Mesothelial cell of epicardium (in vitro differentiated cells): ENCODE measurements at regions not wholly inside any gene's neighbourhood (a gene's known extent, or its start where the extent isn't known, plus 50 kb on each side); places are given as distances from the start of the nearest gene placed in this dataset.

ENCODE experiments used
- DNase-seq, 2 experiments: peaks; one replicate each; pipeline ENCODE4 v3.0.0; 2021; ENCODE audit warnings: low spot score in 2 of 2; ENCODE audit not compliant: unreplicated experiment in 2 of 2
- H3K27ac Mint-ChIP-seq: 2 replicates; pipeline ENCODE4 v1.8.0; 2021; ENCODE audit warnings: mixed read lengths
- H3K27me3 Mint-ChIP-seq: 2 replicates; pipeline ENCODE4 v1.8.0; 2021; ENCODE audit warnings: low read depth, mixed read lengths
- H3K36me3 Mint-ChIP-seq: 2 replicates; pipeline ENCODE4 v1.8.0; 2021; ENCODE audit warnings: mixed read lengths
- H3K4me1 Mint-ChIP-seq: 2 replicates; pipeline ENCODE4 v1.8.0; 2021; ENCODE audit warnings: mixed read lengths
- H3K4me3 Mint-ChIP-seq: 2 replicates; pipeline ENCODE4 v1.8.0; 2021; ENCODE audit warnings: mild to moderate bottlenecking, moderate library complexity, mixed read lengths
- H3K9me3 Mint-ChIP-seq: 2 replicates; pipeline ENCODE4 v1.8.0; 2021; ENCODE audit warnings: mixed read lengths
- TF ChIP-seq, protein P1 (sequence below): fragments of 200-600 bp; sonication (generic); IDR thresholded peaks from one replicate; pipeline ENCODE4 v1.5.0; 2021; ENCODE audit warnings: antibody characterized with exemption; ENCODE audit not compliant: unreplicated experiment

DNA sequence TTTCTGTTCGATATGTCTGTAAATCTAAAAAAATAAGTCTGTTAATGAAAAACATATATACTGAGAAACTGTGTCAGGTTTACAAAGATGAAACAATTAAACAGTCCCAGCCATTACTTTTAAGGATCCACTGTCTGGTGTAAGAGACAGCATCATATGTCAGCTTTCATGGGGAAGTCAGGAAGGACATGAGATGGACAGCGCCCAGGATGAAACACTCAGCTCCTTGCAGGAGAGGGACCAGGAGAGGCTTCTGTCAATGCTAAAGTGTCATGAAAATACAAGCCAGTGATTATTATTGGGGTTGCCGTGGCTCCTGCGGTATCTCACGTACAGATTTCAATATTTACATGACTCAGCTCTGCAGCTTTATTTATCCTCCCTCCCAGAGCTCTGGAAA lies 1524.6 kb downstream of the TBC1D22A start:
- H3K4me3 Mint-ChIP-seq = no peak overlapping the region
- H3K36me3 Mint-ChIP-seq = no peaks in the 10 kb centered on the region
- DNase-seq = no peak
- H3K27me3 Mint-ChIP-seq = peaks cover 20% of the 10 kb centered on the region
- H3K27ac Mint-ChIP-seq = no peak overlapping the region
- no peaks in the 10 kb centered on the region for H3K4me1 Mint-ChIP-seq
- no peaks in the 10 kb centered on the region for H3K9me3 Mint-ChIP-seq
- TF ChIP-seq, protein P1, sequence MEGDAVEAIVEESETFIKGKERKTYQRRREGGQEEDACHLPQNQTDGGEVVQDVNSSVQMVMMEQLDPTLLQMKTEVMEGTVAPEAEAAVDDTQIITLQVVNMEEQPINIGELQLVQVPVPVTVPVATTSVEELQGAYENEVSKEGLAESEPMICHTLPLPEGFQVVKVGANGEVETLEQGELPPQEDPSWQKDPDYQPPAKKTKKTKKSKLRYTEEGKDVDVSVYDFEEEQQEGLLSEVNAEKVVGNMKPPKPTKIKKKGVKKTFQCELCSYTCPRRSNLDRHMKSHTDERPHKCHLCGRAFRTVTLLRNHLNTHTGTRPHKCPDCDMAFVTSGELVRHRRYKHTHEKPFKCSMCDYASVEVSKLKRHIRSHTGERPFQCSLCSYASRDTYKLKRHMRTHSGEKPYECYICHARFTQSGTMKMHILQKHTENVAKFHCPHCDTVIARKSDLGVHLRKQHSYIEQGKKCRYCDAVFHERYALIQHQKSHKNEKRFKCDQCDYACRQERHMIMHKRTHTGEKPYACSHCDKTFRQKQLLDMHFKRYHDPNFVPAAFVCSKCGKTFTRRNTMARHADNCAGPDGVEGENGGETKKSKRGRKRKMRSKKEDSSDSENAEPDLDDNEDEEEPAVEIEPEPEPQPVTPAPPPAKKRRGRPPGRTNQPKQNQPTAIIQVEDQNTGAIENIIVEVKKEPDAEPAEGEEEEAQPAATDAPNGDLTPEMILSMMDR = no peak

DNA sequence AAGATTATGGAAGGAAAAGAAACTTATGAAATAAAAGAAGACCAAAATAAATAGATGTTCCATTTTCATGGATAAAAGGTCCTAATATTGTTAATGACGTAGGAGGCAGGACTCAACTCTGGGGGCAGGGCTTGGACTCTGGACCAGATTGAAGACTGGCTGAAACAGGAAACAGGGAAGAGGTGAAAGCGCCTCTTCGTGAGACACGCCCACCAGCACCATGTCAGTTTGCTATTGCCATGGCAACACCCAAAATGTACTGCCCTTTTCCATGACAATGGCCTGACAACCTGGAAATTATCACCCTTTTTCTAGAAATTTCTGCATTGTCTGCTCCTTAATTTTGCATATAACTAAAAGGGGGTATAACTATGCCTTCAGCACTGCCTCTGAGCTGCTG lies 1522.2 kb downstream of the TBC1D22A start:
- TF ChIP-seq, protein P1 = no peak
- Mint-ChIP-seq H3K9me3 (peaks cover 14% of the 10 kb centered on the region), H3K36me3 (no peaks in the 10 kb centered on the region), H3K27ac (no peak overlapping the region), H3K27me3 (peaks cover 27% of the 10 kb centered on the region), H3K4me3 (no peak overlapping the region), H3K4me1 (no peaks in the 10 kb centered on the region)
- no peak for DNase-seq

- TF ChIP-seq, protein P1 = no peak
- H3K27me3 Mint-ChIP-seq = peaks cover 26% of the 10 kb centered on the region
- H3K9me3 Mint-ChIP-seq = peaks cover 14% of the 10 kb centered on the region
- peaks cover 10% of the 10 kb centered on the region for H3K4me1 Mint-ChIP-seq
- no peak overlapping the region for H3K4me3 Mint-ChIP-seq
- no peaks in the 10 kb centered on the region for H3K36me3 Mint-ChIP-seq
- no peak for DNase-seq
- no peak overlapping the region for H3K27ac Mint-ChIP-seq
Observed at GRCh38 chr22:48282804-48283203, 1520.4 kb downstream of the TBC1D22A start.

DNA sequence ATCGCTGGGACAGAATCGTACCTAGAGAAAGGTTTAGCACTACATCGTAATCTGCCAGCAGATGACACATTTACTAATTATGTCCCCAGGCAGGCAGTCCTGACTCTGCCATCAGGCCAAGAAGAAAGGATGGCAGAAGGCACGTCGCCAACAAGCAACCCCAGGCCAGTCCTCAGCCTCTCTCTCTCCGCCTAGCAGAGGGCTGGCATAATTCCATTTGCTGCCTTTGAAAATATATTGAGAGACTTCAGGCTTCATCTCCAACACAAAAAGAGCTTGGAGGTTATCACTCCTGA lies 1517.0 kb downstream of the TBC1D22A start:
- DNase-seq = no peak
- Mint-ChIP-seq H3K27me3 (peaks cover 11% of the 10 kb centered on the region), H3K9me3 (peaks cover 14% of the 10 kb centered on the region), H3K27ac (no peak overlapping the region), H3K4me3 (no peak overlapping the region), H3K4me1 (peaks cover 13% of the 10 kb centered on the region), H3K36me3 (no peaks in the 10 kb centered on the region)
- TF ChIP-seq, protein P1 = no peak

GRCh38 chr22:48278620-48279460 lies 1516.4 kb downstream of the TBC1D22A start:
- peaks cover 14% of the 10 kb centered on the region for H3K9me3 Mint-ChIP-seq
- no peaks in the 10 kb centered on the region for H3K36me3 Mint-ChIP-seq
- peaks cover 13% of the 10 kb centered on the region for H3K4me1 Mint-ChIP-seq
- no peak overlapping the region for H3K4me3 Mint-ChIP-seq
- H3K27me3 Mint-ChIP-seq = peaks cover 11% of the 10 kb centered on the region
- DNase-seq = peak in 1 of 2 experiments; percentile 31
- H3K27ac Mint-ChIP-seq = no peak overlapping the region
- TF ChIP-seq, protein P1 = no peak
